GM10266 (cell line): ENCODE measurements at regions not wholly inside any gene's neighbourhood (a gene's known extent, or its start where the extent isn't known, plus 50 kb on each side); places are given as distances from the start of the nearest gene placed in this dataset.

ENCODE experiments used
- DNase-seq: peaks from one replicate; pipeline ENCODE4 v3.0.0; 2012; ENCODE audit errors: extremely low spot score
- CTCF ChIP-seq: IDR thresholded peaks from 2 replicates; pipeline ENCODE4 v1.5.1; 2012; ENCODE audit warnings: mild to moderate bottlenecking, low read depth; ENCODE audit not compliant: control insufficient read depth, insufficient read depth; ENCODE audit errors: missing control alignments

GRCh38 chr3:117603097-117603496 is 893.5 kb downstream of the TUSC7 start:
- TF ChIP-seq CTCF: no peak
- no peak for DNase-seq

GRCh38 chr3:117606866-117607265 is 897.3 kb downstream of the TUSC7 start:
- no peak for DNase-seq
- TF ChIP-seq CTCF: no peak

- no peak for DNase-seq
- no peak for TF ChIP-seq CTCF
Observed at GRCh38 chr3:117609330-117609729, 899.8 kb downstream of the TUSC7 start.

- no peak for TF ChIP-seq CTCF
- no peak for DNase-seq
Observed at GRCh38 chr3:117610156-117610555, 900.6 kb downstream of the TUSC7 start.

- DNase-seq: no peak
- no peak for TF ChIP-seq CTCF
Observed at GRCh38 chr3:117611211-117611610, 901.6 kb downstream of the TUSC7 start.

GRCh38 chr3:117616227-117616626 is 906.6 kb downstream of the TUSC7 start:
- no peak for TF ChIP-seq CTCF
- no peak for DNase-seq

- TF ChIP-seq CTCF: no peak
- no peak for DNase-seq
Observed at GRCh38 chr3:117617906-117618305, 908.3 kb downstream of the TUSC7 start.
